Prostate gland (tissue), 2 donors: ENCODE measurements at regions not wholly inside any gene's neighbourhood (a gene's known extent, or its start where the extent isn't known, plus 50 kb on each side); places are given as distances from the start of the nearest gene placed in this dataset.

Source experiments
- small RNA-seq, 2 donors: library from RNA; depleted of rRNA; stranded (forward); fragments of <200 nt; gene quantifications; one replicate each; pipeline ENCODE3, GENCODE V24; 2016

Small RNAs in the stretch of these regions (small RNA-seq; reads per million reads assigned to genes)
- 0 reads per million in 2 donors for gene RNU1-33P
